Kidney epithelial cell (primary cell): ENCODE measurements at regions not wholly inside any gene's neighbourhood (a gene's known extent, or its start where the extent isn't known, plus 50 kb on each side); places are given as distances from the start of the nearest gene placed in this dataset.

Experiments
- DNase-seq: peaks from one replicate; pipeline ENCODE4 v3.0.0-alpha.2; 2010; ENCODE audit warnings: low read depth
- H3K27me3 ChIP-seq: 2 replicates; pipeline ENCODE4 v1.6.0; 2011; ENCODE audit warnings: low read length; ENCODE audit not compliant: control insufficient read depth, insufficient read depth
- H3K36me3 ChIP-seq: 2 replicates; pipeline ENCODE4 v1.5.1; 2011; ENCODE audit warnings: low read length; ENCODE audit not compliant: control insufficient read depth, insufficient read depth
- H3K4me3 ChIP-seq: 2 replicates; pipeline ENCODE4 v1.5.1; 2011; ENCODE audit warnings: low read depth, mild to moderate bottlenecking, control low read depth, low read length
- TF ChIP-seq, protein P1 (sequence below): IDR thresholded peaks from 2 replicates; pipeline ENCODE4 v1.5.1; 2011; ENCODE audit warnings: mild to moderate bottlenecking, moderate library complexity, low read length, control low read depth, inconsistent platforms; ENCODE audit not compliant: insufficient read depth, poor library complexity, severe bottlenecking

DNA sequence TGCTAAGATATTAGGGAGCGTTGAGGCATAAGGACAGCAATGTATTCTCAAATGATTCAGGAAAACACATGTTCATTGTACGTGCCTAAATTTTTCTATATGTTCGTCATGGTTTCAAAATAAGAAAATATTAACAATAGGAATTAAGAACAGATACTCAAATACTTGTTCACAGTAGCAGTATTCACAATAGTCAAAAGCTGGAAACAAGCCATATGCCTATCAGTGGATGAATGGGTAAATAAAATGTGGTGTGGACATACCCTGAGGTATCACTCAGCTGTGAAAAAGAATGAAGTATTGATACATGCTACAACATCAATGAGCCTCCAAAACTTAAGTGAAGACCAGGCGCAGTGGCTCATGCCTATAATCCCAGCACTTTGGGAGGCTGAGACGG, 84.7 kb upstream of the PTER start:
- Histone ChIP-seq H3K27me3 (no peaks in the 10 kb centered on the region), H3K4me3 (no peak overlapping the region), H3K36me3 (no peaks in the 10 kb centered on the region)
- TF ChIP-seq, protein P1, sequence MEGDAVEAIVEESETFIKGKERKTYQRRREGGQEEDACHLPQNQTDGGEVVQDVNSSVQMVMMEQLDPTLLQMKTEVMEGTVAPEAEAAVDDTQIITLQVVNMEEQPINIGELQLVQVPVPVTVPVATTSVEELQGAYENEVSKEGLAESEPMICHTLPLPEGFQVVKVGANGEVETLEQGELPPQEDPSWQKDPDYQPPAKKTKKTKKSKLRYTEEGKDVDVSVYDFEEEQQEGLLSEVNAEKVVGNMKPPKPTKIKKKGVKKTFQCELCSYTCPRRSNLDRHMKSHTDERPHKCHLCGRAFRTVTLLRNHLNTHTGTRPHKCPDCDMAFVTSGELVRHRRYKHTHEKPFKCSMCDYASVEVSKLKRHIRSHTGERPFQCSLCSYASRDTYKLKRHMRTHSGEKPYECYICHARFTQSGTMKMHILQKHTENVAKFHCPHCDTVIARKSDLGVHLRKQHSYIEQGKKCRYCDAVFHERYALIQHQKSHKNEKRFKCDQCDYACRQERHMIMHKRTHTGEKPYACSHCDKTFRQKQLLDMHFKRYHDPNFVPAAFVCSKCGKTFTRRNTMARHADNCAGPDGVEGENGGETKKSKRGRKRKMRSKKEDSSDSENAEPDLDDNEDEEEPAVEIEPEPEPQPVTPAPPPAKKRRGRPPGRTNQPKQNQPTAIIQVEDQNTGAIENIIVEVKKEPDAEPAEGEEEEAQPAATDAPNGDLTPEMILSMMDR, result no peak
- no peak for DNase-seq

- H3K36me3 ChIP-seq, result no peaks in the 10 kb centered on the region
- no peak for DNase-seq
- H3K4me3 ChIP-seq, result no peak overlapping the region
- no peaks in the 10 kb centered on the region for H3K27me3 ChIP-seq
- TF ChIP-seq, protein P1, result no peak
Observed at GRCh38 chr10:16360001-16360400, 76.8 kb upstream of the PTER start.

DNA sequence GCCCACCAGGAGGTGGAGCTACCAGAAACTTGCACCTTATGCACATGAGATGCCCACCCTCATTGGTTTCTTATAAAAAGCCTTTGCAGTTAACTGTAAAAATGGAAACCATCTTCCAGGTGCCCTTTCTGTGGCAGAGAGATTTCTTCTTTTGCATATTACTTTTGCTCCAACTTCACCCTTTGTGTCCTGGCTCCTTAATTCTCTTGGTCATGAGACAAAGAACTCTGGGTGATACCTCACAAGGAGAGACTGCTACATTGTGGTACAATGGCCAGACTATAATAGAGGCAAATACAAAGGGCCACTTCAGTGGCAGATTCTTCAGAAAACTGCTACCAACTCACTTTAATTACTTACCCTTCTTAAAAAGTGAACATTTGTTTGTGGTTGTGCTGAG, 76.4 kb upstream of the PTER start:
- TF ChIP-seq, protein P1, result no peak
- Histone ChIP-seq H3K36me3 (no peaks in the 10 kb centered on the region), H3K27me3 (no peaks in the 10 kb centered on the region), H3K4me3 (no peak overlapping the region)
- no peak for DNase-seq

GRCh38 chr10:16361086-16361485, 75.7 kb upstream of the PTER start:
- H3K27me3 ChIP-seq, result no peaks in the 10 kb centered on the region
- DNase-seq, result no peak
- H3K4me3 ChIP-seq, result no peak overlapping the region
- TF ChIP-seq, protein P1, result no peak
- H3K36me3 ChIP-seq, result no peaks in the 10 kb centered on the region

GRCh38 chr10:16363741-16364140, 73.1 kb upstream of the PTER start:
- H3K27me3 ChIP-seq, result no peaks in the 10 kb centered on the region
- TF ChIP-seq, protein P1, result no peak

DNA sequence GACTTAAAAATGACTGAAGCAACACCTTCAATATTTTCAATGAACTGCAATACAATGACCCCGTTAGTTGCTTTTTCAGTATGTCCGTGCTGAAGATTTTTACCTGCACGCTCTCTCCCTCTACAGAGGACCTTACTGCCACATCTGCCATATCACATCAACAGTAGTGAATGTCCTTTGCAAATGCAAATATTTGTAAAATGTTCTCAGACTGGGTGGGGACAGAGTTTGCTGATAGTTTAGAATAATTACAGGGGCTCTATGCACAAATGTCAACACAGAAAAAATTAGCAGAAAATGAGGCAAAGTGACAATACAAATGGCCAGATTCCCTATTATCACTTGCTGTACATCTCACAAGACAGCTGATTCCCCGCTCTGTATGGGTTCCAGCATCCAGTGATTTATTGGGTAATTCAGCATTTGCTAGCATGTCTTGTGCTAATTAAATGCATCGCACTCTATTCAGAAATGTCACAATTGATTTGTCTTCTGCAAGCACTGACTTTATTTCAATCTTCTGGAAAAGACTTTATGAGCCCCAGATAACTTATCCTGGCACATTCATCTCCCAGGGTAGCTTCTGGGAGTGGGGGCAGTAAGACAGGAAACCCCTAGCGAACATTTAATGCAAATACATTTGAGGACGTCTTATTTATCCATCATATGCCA, 69.1 kb upstream of the PTER start:
- Histone ChIP-seq H3K4me3 (no peak overlapping the region), H3K27me3 (no peaks in the 10 kb centered on the region), H3K36me3 (no peaks in the 10 kb centered on the region)
- DNase-seq, result no peak
- TF ChIP-seq, protein P1, result no peak

More at GRCh38 chr10:16363741-16364140, 73.1 kb upstream of the PTER start:
- DNase-seq, result no peak
- H3K4me3 ChIP-seq, result no peak overlapping the region
- no peaks in the 10 kb centered on the region for H3K36me3 ChIP-seq
